ENCODE measurements at regions not wholly inside any gene's neighbourhood (a gene's known extent, or its start where the extent isn't known, plus 50 kb on each side); places are given as distances from the start of the nearest gene placed in this dataset.

DNA sequence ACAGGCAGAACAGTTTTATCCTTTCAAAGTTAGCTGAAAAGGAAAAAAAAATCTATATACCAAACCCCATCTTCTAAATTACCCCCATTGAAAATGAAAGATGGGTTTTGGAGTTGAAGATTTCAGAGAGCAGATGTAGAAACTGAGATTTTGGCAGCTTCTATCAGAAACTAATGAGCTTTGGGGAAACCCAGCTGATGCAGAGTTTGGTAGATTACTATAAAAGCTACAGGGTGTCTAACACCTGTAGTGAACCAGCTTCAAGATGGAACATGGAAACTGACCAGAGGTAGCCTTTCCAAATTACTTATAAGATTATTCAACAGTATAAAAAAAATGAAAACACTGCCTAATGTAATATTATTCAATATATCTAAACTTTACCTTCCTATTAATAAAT lies 583.1 kb downstream of the XIRP2 start:
- Histone ChIP-seq H4K20me1 (ENCODE audit: insufficient read depth, low read depth, low read length) (no peaks in the 10 kb centered on the region), H3K27ac (ENCODE audit: low read length) (no peak overlapping the region), H3K79me2 (ENCODE audit: low read length) (no peaks in the 10 kb centered on the region), H3K27me3 (ENCODE audit: low read length) (no peaks in the 10 kb centered on the region), H3K9ac (ENCODE audit: low read length) (no peak overlapping the region), H3K9me2 (replicated peaks; ENCODE audit: insufficient read depth, low read length) (no peaks in the 10 kb centered on the region), H3K4me2 (ENCODE audit: low read depth, low read length, poor library complexity, severe bottlenecking) (no peak overlapping the region), H3K4me1 (ENCODE audit: low read length) (no peaks in the 10 kb centered on the region), H3K36me3 (ENCODE audit: insufficient read depth, low read length) (no peaks in the 10 kb centered on the region), H3K4me3 (ENCODE audit: low read length) (no peak overlapping the region), H2AFZ (ENCODE audit: low read length) (no peak overlapping the region), H3K9me3 (ENCODE audit: low read length) (no peaks in the 10 kb centered on the region)
- DNase-seq = no peak

DNA sequence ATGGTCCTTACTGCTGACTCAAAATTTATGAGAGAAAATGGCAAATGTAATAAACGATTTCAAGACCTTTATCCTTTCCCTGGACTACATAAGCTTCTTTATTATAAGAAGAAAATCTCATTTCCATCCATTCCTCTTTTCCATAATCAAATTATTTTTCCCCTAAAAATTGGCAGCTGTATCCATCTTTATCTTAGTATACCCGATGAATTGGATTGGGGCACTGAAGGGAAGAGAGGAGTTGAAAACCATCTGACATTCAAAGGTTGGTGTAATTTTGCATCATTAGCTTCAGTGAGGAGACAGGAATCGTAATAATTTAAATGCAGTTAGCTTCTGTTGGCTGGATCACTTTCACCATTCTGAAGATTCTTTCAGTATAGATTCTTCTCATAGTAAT lies 574.1 kb downstream of the XIRP2 start:
- Histone ChIP-seq H3K4me1 (ENCODE audit: low read length) (no peaks in the 10 kb centered on the region), H3K4me3 (ENCODE audit: low read length) (no peak overlapping the region), H3K4me2 (ENCODE audit: low read depth, low read length, poor library complexity, severe bottlenecking) (no peak overlapping the region), H3K27ac (ENCODE audit: low read length) (no peak overlapping the region), H3K9me3 (ENCODE audit: low read length) (peaks cover 10% of the 10 kb centered on the region; the same call in 1 of the 2 replicates), H4K20me1 (ENCODE audit: insufficient read depth, low read depth, low read length) (no peaks in the 10 kb centered on the region), H3K9me2 (replicated peaks; ENCODE audit: insufficient read depth, low read length) (no peaks in the 10 kb centered on the region), H2AFZ (ENCODE audit: low read length) (no peak overlapping the region), H3K79me2 (ENCODE audit: low read length) (no peaks in the 10 kb centered on the region), H3K36me3 (ENCODE audit: insufficient read depth, low read length) (no peaks in the 10 kb centered on the region), H3K9ac (ENCODE audit: low read length) (no peak overlapping the region), H3K27me3 (ENCODE audit: low read length) (no peaks in the 10 kb centered on the region)
- DNase-seq = no peak

DNA sequence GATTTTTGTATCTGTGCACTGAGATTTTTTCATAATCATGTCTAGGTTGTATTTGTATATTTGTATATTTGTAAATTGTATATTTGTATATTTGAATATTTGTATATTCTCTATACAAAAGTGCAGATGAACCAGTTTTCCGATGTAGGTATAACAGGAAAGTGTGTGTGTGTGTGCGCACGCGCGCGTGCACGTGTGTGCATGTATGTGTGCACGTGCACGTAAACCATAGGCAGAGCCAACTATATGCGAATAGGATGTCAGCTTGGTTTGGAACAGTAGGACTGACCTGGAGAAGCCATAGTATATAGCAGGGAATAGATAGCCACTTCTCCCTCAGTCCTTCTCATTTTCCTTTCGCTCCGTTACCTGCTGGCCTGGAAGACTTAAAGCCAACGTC lies 565.8 kb downstream of the XIRP2 start:
- H3K4me3 ChIP-seq (ENCODE audit: low read length) = no peak overlapping the region
- no peaks in the 10 kb centered on the region for H3K9me2 ChIP-seq (replicated peaks; ENCODE audit: insufficient read depth, low read length)
- H3K27me3 ChIP-seq (ENCODE audit: low read length) = no peaks in the 10 kb centered on the region
- no peaks in the 10 kb centered on the region for H4K20me1 ChIP-seq (ENCODE audit: insufficient read depth, low read depth, low read length)
- no peaks in the 10 kb centered on the region for H3K36me3 ChIP-seq (ENCODE audit: insufficient read depth, low read length)
- H2AFZ ChIP-seq (ENCODE audit: low read length) = no peak overlapping the region
- H3K9me3 ChIP-seq (ENCODE audit: low read length) = 0 out of 2 replicates have a peak, but pooled peaks cover 6% of the 10 kb centered on the region
- no peak overlapping the region for H3K9ac ChIP-seq (ENCODE audit: low read length)
- no peak overlapping the region for H3K4me2 ChIP-seq (ENCODE audit: low read depth, low read length, poor library complexity, severe bottlenecking)
- DNase-seq = no peak
- H3K4me1 ChIP-seq (ENCODE audit: low read length) = no peaks in the 10 kb centered on the region
- H3K27ac ChIP-seq (ENCODE audit: low read length) = no peak overlapping the region
- no peaks in the 10 kb centered on the region for H3K79me2 ChIP-seq (ENCODE audit: low read length)

DNA sequence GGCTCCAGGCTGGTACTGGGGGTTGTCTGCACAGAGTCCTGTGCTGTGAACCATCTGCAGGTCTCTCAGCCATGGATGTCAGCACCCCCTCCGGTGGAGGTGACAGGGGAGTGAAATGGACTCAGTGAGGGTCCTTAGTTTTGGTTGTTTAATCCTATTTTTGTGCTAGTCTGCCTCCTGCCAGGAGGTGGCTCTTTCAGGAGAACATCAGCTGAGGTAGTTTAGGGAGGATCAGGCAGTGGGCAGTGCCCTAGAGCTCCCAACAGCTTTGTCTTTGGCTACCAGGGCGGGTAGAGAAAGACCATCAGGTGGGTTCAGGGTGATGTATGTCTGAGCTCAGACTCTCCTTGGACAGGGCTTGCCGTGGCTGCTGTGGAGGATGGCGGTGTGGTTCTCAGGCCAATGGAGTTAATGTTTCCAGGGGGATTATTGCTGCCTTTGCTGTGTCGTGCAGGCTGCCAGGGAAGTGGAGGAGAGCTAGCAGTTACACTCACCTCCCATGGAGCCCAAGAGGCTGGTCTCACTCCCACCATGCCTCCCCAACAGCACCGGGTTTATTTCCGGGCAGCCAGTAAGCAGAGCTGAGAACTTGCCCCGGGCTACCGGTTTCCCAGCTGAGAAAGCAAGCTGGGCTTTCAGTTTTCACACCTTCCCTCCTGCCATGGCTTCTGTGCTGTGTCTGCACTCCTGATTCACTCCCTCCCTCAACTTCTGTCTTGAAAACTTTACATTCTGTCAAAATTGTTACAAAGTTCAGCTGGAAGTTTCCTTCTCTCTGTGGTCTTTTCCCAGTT lies 563.4 kb downstream of the XIRP2 start:
- no peak overlapping the region for H3K4me2 ChIP-seq (ENCODE audit: low read depth, low read length, poor library complexity, severe bottlenecking)
- no peak overlapping the region for H3K9ac ChIP-seq (ENCODE audit: low read length)
- no peak overlapping the region for H3K27ac ChIP-seq (ENCODE audit: low read length)
- 0 out of 2 replicates have a peak, but pooled peaks cover 6% of the 10 kb centered on the region for H3K9me3 ChIP-seq (ENCODE audit: low read length)
- H3K9me2 ChIP-seq (replicated peaks; ENCODE audit: insufficient read depth, low read length) = no peaks in the 10 kb centered on the region
- H3K36me3 ChIP-seq (ENCODE audit: insufficient read depth, low read length) = no peaks in the 10 kb centered on the region
- no peak overlapping the region for H2AFZ ChIP-seq (ENCODE audit: low read length)
- no peaks in the 10 kb centered on the region for H4K20me1 ChIP-seq (ENCODE audit: insufficient read depth, low read depth, low read length)
- no peaks in the 10 kb centered on the region for H3K4me1 ChIP-seq (ENCODE audit: low read length)
- no peaks in the 10 kb centered on the region for H3K79me2 ChIP-seq (ENCODE audit: low read length)
- H3K4me3 ChIP-seq (ENCODE audit: low read length) = no peak overlapping the region
- no peak for DNase-seq
- no peaks in the 10 kb centered on the region for H3K27me3 ChIP-seq (ENCODE audit: low read length)

DNA sequence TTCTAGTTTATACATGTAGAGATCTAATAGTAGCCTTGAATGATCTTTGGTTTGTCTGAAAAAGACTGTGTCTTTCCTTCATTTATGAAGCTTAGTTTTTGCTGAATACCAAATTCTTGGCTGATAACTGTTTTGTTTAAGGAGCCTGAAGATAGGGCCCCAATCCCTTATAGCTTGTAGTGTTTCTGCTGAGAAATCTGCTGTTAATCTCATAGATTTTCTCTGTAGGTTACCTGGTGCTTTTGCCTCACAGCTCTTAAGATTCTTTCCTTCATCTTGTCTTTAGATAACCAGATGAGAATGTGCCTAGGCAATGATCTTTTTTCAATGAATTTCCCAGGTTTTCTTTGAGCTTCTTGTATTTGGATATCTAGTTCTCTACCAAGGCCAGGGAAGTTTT lies 562.1 kb downstream of the XIRP2 start:
- H3K27me3 ChIP-seq (ENCODE audit: low read length) = no peaks in the 10 kb centered on the region
- no peaks in the 10 kb centered on the region for H3K9me2 ChIP-seq (replicated peaks; ENCODE audit: insufficient read depth, low read length)
- no peak overlapping the region for H3K4me2 ChIP-seq (ENCODE audit: low read depth, low read length, poor library complexity, severe bottlenecking)
- 0 out of 2 replicates have a peak, but pooled peaks cover 6% of the 10 kb centered on the region for H3K9me3 ChIP-seq (ENCODE audit: low read length)
- no peaks in the 10 kb centered on the region for H3K4me1 ChIP-seq (ENCODE audit: low read length)
- no peaks in the 10 kb centered on the region for H3K36me3 ChIP-seq (ENCODE audit: insufficient read depth, low read length)
- H2AFZ ChIP-seq (ENCODE audit: low read length) = no peak overlapping the region
- H3K9ac ChIP-seq (ENCODE audit: low read length) = no peak overlapping the region
- H3K27ac ChIP-seq (ENCODE audit: low read length) = no peak overlapping the region
- no peak overlapping the region for H3K4me3 ChIP-seq (ENCODE audit: low read length)
- no peaks in the 10 kb centered on the region for H3K79me2 ChIP-seq (ENCODE audit: low read length)
- no peaks in the 10 kb centered on the region for H4K20me1 ChIP-seq (ENCODE audit: insufficient read depth, low read depth, low read length)
- DNase-seq = no peak

DNA sequence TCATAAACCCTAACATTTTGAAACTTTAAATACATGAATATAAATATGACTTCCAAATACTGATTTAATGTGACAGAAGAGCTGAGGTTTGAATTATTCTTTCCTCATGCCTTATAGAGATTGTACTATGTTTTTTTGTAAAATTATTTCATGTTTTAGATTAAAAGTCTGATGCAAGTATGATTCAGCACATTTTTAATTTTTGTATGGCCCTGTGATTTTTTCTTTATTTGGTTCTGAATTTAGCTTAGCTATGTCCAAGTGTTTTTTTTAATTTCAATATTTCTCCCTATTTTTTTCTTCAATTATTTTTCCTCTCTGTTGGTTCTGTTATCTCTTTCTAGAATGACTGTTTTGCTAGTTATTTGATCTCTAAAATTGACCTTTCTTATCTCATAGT lies 552.1 kb downstream of the XIRP2 start:
- no peak for DNase-seq
- H3K9me3 ChIP-seq (ENCODE audit: low read length) = no peaks in the 10 kb centered on the region
- no peaks in the 10 kb centered on the region for H4K20me1 ChIP-seq (ENCODE audit: insufficient read depth, low read depth, low read length)
- no peaks in the 10 kb centered on the region for H3K4me1 ChIP-seq (ENCODE audit: low read length)
- no peaks in the 10 kb centered on the region for H3K27me3 ChIP-seq (ENCODE audit: low read length)
- H2AFZ ChIP-seq (ENCODE audit: low read length) = no peak overlapping the region
- no peaks in the 10 kb centered on the region for H3K36me3 ChIP-seq (ENCODE audit: insufficient read depth, low read length)
- no peaks in the 10 kb centered on the region for H3K9me2 ChIP-seq (replicated peaks; ENCODE audit: insufficient read depth, low read length)
- H3K9ac ChIP-seq (ENCODE audit: low read length) = no peak overlapping the region
- no peak overlapping the region for H3K4me3 ChIP-seq (ENCODE audit: low read length)
- no peak overlapping the region for H3K4me2 ChIP-seq (ENCODE audit: low read depth, low read length, poor library complexity, severe bottlenecking)
- no peak overlapping the region for H3K27ac ChIP-seq (ENCODE audit: low read length)
- no peaks in the 10 kb centered on the region for H3K79me2 ChIP-seq (ENCODE audit: low read length)

DNA sequence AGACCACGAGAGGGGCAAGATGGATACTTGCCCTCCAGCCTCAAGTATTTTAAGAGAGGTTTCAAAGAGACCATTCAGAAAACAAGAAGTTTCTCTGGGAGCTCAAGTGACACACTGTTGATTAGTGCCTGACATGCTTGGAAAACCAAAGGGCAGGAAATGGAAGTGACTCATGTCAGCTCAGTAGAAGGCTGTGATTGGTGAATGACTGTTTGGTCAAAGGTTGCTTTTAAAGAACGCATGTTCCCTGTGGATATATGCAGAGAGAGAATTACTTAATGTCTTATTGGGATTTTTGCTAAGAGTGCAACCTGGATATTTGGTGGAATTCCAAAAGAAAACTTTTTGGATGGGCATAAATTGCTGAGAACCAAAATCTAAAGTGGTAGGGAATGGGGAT lies 549.9 kb downstream of the XIRP2 start:
- Histone ChIP-seq H2AFZ (ENCODE audit: low read length) (no peak overlapping the region), H3K79me2 (ENCODE audit: low read length) (no peaks in the 10 kb centered on the region)
- DNase-seq = no peak

DNA sequence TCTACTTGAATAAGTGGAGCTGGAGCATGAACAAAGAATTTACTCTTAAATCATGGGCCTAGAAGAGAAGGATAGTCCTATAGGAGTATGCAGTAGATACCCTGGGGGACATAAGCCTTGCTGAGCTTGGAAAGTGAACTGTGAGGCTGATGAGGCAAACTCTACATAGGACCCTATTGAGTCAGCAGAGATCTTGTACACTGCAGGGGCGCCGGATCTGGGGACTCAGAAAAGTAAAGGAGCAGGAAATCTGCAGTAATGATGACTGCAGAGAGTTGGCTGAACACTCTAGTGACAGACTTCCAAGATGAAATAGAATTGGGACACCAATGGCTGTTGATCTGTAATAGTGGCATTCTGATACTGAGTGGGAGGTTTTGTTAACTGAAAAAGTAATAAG lies 543.7 kb downstream of the XIRP2 start:
- Histone ChIP-seq H4K20me1 (ENCODE audit: insufficient read depth, low read depth, low read length) (no peaks in the 10 kb centered on the region), H3K27ac (ENCODE audit: low read length) (no peak overlapping the region), H3K4me1 (ENCODE audit: low read length) (no peaks in the 10 kb centered on the region), H3K36me3 (ENCODE audit: insufficient read depth, low read length) (no peaks in the 10 kb centered on the region), H3K4me2 (ENCODE audit: low read depth, low read length, poor library complexity, severe bottlenecking) (no peak overlapping the region), H3K27me3 (ENCODE audit: low read length) (no peaks in the 10 kb centered on the region), H3K79me2 (ENCODE audit: low read length) (no peaks in the 10 kb centered on the region), H3K9ac (ENCODE audit: low read length) (no peak overlapping the region), H3K9me2 (replicated peaks; ENCODE audit: insufficient read depth, low read length) (no peaks in the 10 kb centered on the region), H2AFZ (ENCODE audit: low read length) (no peak overlapping the region), H3K9me3 (ENCODE audit: low read length) (no peaks in the 10 kb centered on the region), H3K4me3 (ENCODE audit: low read length) (no peak overlapping the region)
- no peak for DNase-seq

More for the DNA sequence above, 549.9 kb downstream of the XIRP2 start:
- no peaks in the 10 kb centered on the region for H3K36me3 ChIP-seq (ENCODE audit: insufficient read depth, low read length)
- no peak overlapping the region for H3K27ac ChIP-seq (ENCODE audit: low read length)
- H3K9ac ChIP-seq (ENCODE audit: low read length) = no peak overlapping the region
- no peaks in the 10 kb centered on the region for H3K9me3 ChIP-seq (ENCODE audit: low read length)
- H3K4me3 ChIP-seq (ENCODE audit: low read length) = no peak overlapping the region
- H3K4me2 ChIP-seq (ENCODE audit: low read depth, low read length, poor library complexity, severe bottlenecking) = no peak overlapping the region
- H3K27me3 ChIP-seq (ENCODE audit: low read length) = no peaks in the 10 kb centered on the region
- no peaks in the 10 kb centered on the region for H3K9me2 ChIP-seq (replicated peaks; ENCODE audit: insufficient read depth, low read length)
- no peaks in the 10 kb centered on the region for H3K4me1 ChIP-seq (ENCODE audit: low read length)
- no peaks in the 10 kb centered on the region for H4K20me1 ChIP-seq (ENCODE audit: insufficient read depth, low read depth, low read length)

All from Karpas-422 (cell line).